Prostate gland (tissue), 2 donors: ENCODE measurements at regions not wholly inside any gene's neighbourhood (a gene's known extent, or its start where the extent isn't known, plus 50 kb on each side); places are given as distances from the start of the nearest gene placed in this dataset.

Experiments
- DNase-seq: peaks from one replicate; pipeline ENCODE4 v3.0.0-alpha.2; 2019; ENCODE audit warnings: low spot score
- H3K27ac ChIP-seq, 2 donors: fragments of 200-600 bp; sonication (generic); 2 replicates each; pipeline ENCODE4 v1.5.1; 2017 to 2019
- H3K27me3 ChIP-seq: fragments of 200-600 bp; sonication (generic); replicated peaks from 2 replicates; pipeline ENCODE4 v1.5.1; 2019; ENCODE audit not compliant: insufficient read depth
- H3K36me3 ChIP-seq, 2 donors: fragments of 200-600 bp; sonication (generic); 1 replicate in 1 of 2; 2 replicates in 1 of 2; pipeline versions ENCODE4 v1.5.1 to v1.8.1; 2017 to 2019
- H3K4me1 ChIP-seq: fragments of 200-600 bp; sonication (generic); replicated peaks from 2 replicates; pipeline ENCODE4 v1.5.1; 2019
- H3K4me3 ChIP-seq, 2 donors: fragments of 200-600 bp; sonication (generic); 2 replicates each; pipeline ENCODE4 v1.5.1; 2017 to 2019
- H3K9me3 ChIP-seq: fragments of 200-600 bp; sonication (generic); 2 replicates; pipeline ENCODE4 v1.5.1; 2017
- CTCF ChIP-seq, 4 experiments: fragments of 200-600 bp in 2 of 4; fragments of 450-650 bp in 2 of 4; sonication (generic) in 2 of 4; IDR thresholded peaks; 1 replicate in 3 of 4; 2 replicates in 1 of 4; pipeline ENCODE4 v1.5.1; 2016 to 2019; ENCODE audit warnings: antibody characterized with exemption in 4 of 4, mild to moderate bottlenecking in 2 of 4, moderate library complexity in 2 of 4
- POLR2A ChIP-seq: fragments of 450-650 bp; IDR thresholded peaks from one replicate; pipeline ENCODE4 v1.6.1; 2016; ENCODE audit warnings: antibody characterized with exemption, mild to moderate bottlenecking
- POLR2AphosphoS5 ChIP-seq: sonication (generic); formaldehyde crosslinking; IDR thresholded peaks from one replicate; pipeline ENCODE4 v1.6.1; 2017; ENCODE audit warnings: antibody characterized with exemption
- WGBS: methylation state at CpG from one replicate; pipeline ENCODE4 v1.1.5; 2018; 5-methylcytosine and 5-hydroxymethylcytosine counted together
- intact Hi-C: fragments of 100-400 bp; cut with DNase I; formaldehyde crosslinking; loops from one replicate; pipeline ENCODE4 v1.14.2; 2022

DNA sequence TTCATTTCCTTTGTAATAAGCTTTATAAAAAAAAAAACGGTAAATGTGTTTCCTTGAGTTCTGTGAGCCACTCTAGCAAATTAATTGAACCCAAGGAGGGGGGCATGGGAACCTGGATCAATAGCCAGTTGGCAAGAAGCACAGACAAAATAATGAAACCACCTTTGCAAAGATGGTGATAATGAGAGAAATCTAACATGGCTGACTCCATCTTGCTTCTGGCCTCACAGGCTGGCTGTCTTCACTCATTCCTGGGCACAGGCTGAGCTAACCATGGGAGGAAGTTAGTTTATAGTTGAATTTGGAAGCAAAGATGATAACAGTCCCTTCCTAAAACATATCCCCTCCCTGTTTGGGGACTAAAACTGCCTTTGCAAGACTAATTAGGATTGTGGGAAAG is 95.1 kb downstream of the B3GNT2 start:
- no peaks in the 10 kb centered on the region for H3K27me3 ChIP-seq
- DNase-seq, result no peak
- 90% methylated on average over 1 of the region's 1 CpG for WGBS
- no peak overlapping the region for H3K4me3 ChIP-seq
- H3K27ac ChIP-seq, result no peak overlapping the region
- no peaks in the 10 kb centered on the region for H3K36me3 ChIP-seq
- TF ChIP-seq POLR2AphosphoS5 (no peak), CTCF (IDR thresholded peaks at IDR 0.05) (no peak), POLR2A (no peak)
- no peaks in the 10 kb centered on the region for H3K9me3 ChIP-seq
- peaks cover 13% of the 10 kb centered on the region for H3K4me1 ChIP-seq
- intact Hi-C loops, result loop anchor here (5.0 kb wide), 1 partner anchor 94 kb away; the partner anchor contains the start of gene B3GNT2

- Histone ChIP-seq H3K9me3 (no peaks in the 10 kb centered on the region), H3K36me3 (no peaks in the 10 kb centered on the region), H3K27me3 (no peaks in the 10 kb centered on the region), H3K4me3 (no peak overlapping the region), H3K27ac (no peak overlapping the region), H3K4me1 (peaks cover 3% of the 10 kb centered on the region)
- intact Hi-C loops, result no loop called here
- no peak for DNase-seq
- WGBS, result 62% methylated on average over 8 of the region's 8 CpGs
- no peak for TF ChIP-seq POLR2AphosphoS5
- no peak for TF ChIP-seq POLR2A
- no peak for TF ChIP-seq CTCF (IDR thresholded peaks at IDR 0.05)
Observed at GRCh38 chr2:62287899-62288880, 92.3 kb downstream of the B3GNT2 start.

DNA sequence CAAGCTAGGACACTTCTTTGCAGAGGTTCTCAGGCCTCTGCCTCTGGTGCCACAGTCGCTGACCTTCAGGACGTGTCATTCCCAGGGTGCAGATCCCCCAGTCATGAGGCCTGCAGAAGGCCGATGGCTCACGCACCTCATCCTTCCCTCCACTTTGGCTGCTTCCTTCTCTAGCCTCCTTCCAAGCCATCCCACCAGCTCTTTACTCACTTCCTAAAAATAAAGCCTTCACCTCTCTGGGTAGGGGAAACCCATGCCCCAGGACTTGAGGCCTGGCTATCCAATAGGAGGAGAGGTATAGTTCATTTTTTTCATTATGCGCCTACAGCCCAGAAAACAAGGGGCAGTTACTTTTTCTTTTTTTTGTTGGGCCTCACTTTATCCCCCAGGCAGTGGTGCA is 91.4 kb downstream of the B3GNT2 start:
- Histone ChIP-seq H3K4me3 (no peak overlapping the region), H3K36me3 (no peaks in the 10 kb centered on the region), H3K9me3 (no peaks in the 10 kb centered on the region), H3K27ac (no peak overlapping the region), H3K4me1 (no peaks in the 10 kb centered on the region), H3K27me3 (no peaks in the 10 kb centered on the region)
- WGBS, result 98% methylated on average over 5 of the region's 5 CpGs
- TF ChIP-seq POLR2A (no peak), POLR2AphosphoS5 (no peak), CTCF (IDR thresholded peaks at IDR 0.05) (no peak)
- intact Hi-C loops, result no loop called here
- DNase-seq, result no peak

DNA sequence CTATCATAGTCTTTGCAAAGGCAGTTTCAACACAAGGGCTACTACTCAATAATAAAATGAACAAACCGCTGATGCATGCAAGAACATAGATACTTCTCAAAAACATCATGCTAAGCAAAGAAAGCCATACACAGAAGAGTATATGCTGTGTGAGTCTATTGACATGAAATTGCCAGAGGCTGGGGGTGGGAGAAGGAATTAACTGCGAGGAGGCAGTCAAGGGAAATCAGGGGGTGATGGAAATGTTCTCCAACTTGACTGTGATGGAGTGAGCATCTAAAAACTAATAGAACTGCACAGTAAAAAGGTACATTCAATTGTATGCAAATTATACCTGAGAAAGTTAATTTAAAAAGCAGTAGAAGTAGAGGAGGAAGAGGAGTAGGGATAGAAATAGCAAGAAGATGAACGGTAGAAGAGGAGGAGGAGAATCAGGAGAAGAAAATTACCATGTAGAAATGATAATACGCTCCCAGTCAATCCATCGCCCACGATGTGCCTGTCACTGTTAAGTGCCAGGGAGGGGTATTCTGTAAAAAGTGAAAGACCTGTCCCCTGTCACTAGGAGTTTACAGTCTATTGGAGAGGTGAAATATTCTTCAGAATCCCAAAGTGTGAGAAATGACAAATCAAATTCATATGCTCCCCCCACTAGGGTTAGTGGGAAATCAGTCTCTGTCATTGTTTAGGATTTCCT is 90.3 kb downstream of the B3GNT2 start:
- WGBS, result 92% methylated on average over 6 of the region's 6 CpGs
- H3K4me1 ChIP-seq, result no peaks in the 10 kb centered on the region
- TF ChIP-seq POLR2A, result no peak
- no peak for TF ChIP-seq CTCF (IDR thresholded peaks at IDR 0.05)
- TF ChIP-seq POLR2AphosphoS5, result no peak
- H3K27me3 ChIP-seq, result no peaks in the 10 kb centered on the region
- H3K9me3 ChIP-seq, result no peaks in the 10 kb centered on the region
- no peak overlapping the region for H3K27ac ChIP-seq
- intact Hi-C loops, result no loop called here
- no peaks in the 10 kb centered on the region for H3K36me3 ChIP-seq
- no peak overlapping the region for H3K4me3 ChIP-seq
- DNase-seq, result no peak
